Coronary artery (tissue), 2 donors: ENCODE measurements at regions not wholly inside any gene's neighbourhood (a gene's known extent, or its start where the extent isn't known, plus 50 kb on each side); places are given as distances from the start of the nearest gene placed in this dataset.

Experiments
- DNase-seq: peaks from one replicate; pipeline ENCODE4 v3.0.0-alpha.2; 2017; ENCODE audit warnings: low spot score
- H3K27ac ChIP-seq, 2 donors: fragments of 200-600 bp; sonication (generic); one replicate each; pipeline ENCODE4 v1.5.1; 2016 to 2019
- H3K4me3 ChIP-seq: fragments of 200-600 bp; sonication (generic); 2 replicates; pipeline ENCODE4 v1.5.1; 2016; ENCODE audit warnings: mild to moderate bottlenecking, moderate library complexity
- TF ChIP-seq, protein P1 (sequence below): fragments of 200-600 bp; sonication (generic); IDR thresholded peaks from one replicate; pipeline ENCODE4 v1.5.1; 2019; ENCODE audit warnings: antibody characterized with exemption

DNA sequence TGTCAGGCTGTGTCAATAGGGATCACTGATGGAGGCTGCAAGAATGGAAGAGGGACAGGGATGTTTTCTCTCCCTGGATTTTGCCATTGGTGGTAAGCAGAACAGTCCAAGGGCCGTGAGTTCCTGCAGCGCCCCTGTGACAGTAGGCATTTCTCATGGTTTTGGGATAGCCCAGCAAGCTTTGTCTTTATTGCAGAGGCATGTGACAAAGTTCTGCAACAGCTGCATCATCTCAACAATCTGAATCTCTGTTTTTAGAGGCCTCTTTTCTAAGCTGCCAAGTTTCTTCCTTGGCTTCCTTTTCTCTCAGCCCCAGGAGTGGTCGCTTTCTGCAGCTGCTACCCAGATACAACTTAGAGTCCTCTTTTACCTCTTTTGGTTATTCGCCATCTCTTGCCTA is 95.7 kb upstream of the TSHZ3 start:
- Histone ChIP-seq H3K4me3 (no peak overlapping the region), H3K27ac (no peak overlapping the region)
- DNase-seq = no peak

DNA sequence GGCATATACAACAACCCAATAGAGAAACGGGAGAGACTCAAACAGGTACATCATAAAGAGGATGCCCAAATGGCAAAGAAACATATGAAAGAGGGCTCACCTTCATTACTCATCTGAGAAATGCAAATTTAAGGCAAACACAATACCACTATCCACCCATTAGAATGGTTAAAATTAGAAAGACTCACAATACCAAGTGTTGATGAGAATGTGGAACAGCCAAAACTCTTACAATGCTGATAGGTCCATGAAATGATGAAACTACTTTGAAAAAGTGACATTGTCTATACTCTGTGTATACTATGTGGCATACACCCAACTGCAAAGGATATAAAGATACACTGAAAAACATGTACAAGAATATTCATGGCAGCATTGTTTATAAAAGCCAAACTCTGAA is 96.2 kb upstream of the TSHZ3 start:
- H3K4me3 ChIP-seq = no peak overlapping the region
- no peak for DNase-seq
- TF ChIP-seq, protein P1, sequence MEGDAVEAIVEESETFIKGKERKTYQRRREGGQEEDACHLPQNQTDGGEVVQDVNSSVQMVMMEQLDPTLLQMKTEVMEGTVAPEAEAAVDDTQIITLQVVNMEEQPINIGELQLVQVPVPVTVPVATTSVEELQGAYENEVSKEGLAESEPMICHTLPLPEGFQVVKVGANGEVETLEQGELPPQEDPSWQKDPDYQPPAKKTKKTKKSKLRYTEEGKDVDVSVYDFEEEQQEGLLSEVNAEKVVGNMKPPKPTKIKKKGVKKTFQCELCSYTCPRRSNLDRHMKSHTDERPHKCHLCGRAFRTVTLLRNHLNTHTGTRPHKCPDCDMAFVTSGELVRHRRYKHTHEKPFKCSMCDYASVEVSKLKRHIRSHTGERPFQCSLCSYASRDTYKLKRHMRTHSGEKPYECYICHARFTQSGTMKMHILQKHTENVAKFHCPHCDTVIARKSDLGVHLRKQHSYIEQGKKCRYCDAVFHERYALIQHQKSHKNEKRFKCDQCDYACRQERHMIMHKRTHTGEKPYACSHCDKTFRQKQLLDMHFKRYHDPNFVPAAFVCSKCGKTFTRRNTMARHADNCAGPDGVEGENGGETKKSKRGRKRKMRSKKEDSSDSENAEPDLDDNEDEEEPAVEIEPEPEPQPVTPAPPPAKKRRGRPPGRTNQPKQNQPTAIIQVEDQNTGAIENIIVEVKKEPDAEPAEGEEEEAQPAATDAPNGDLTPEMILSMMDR = no peak
- H3K27ac ChIP-seq = no peak overlapping the region

More for the DNA sequence above, 95.7 kb upstream of the TSHZ3 start:
- TF ChIP-seq, protein P1 = no peak

DNA sequence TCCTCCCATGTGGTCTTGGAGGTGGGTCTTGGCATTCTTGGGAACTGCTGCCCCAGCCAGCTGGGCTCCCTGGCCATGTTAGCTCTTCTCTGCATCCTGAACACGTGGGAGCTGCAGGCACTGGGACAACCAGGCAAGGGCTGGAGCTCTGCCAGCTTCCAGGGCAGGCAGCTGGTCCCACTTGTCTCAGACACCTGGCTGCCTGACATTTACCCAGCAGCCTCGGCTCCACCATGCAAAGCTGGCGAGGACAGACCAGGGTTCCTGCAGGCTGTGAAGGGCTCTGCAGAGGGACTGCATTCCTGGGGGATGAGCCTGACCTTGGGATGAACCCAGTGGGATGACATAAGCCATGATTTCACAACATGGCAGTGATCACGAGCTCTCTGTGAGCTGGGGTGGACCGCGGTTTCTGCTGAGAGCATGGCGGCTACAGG is 99.0 kb upstream of the TSHZ3 start:
- no peak overlapping the region for H3K4me3 ChIP-seq
- DNase-seq = no peak
- TF ChIP-seq, protein P1 = no peak
- peak overlapping the region in 1 of 2 donors; percentile 37 for H3K27ac ChIP-seq

DNA sequence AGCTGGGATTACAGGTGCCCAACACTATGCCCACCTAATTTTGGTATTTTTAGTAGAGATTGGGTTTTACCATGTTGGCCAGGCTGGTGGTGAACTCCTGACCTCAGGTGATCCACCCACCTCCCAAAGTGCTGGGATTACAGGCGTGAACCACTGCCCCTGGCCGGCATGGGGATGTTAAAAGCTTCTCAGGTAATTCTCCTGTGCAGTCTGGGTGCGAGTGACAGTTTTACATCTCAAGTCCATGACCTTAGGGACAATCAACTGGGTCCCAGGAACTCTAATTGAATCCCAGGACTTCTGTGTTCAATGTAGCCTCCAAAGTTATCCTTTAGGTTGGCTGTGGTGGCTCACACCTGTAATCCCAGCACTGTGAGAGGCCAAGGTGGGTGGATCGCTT is 100.1 kb upstream of the TSHZ3 start:
- Histone ChIP-seq H3K27ac (no peak overlapping the region), H3K4me3 (no peak overlapping the region)
- TF ChIP-seq, protein P1 = no peak
- no peak for DNase-seq

DNA sequence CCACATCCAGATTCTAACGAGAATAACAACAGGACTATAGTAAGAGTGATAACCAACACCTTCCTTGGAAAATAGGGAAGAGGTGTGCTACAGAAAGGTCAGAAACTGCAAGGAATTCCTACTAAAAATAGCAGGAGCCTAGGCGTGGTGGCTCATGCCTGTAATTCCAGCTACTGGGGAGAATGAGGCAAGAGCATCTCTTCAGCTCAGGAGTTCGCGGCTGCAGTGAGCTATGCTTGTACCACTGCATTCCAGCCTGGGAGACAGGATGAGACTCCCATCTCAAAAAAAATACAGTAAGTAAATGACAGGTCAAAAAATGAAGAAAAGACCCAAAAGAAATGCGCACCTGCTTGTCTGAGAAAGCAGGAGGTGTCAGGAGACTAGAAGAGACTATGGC is 101.5 kb upstream of the TSHZ3 start:
- TF ChIP-seq, protein P1 = no peak
- Histone ChIP-seq H3K27ac (no peak overlapping the region), H3K4me3 (no peak overlapping the region)
- no peak for DNase-seq

DNA sequence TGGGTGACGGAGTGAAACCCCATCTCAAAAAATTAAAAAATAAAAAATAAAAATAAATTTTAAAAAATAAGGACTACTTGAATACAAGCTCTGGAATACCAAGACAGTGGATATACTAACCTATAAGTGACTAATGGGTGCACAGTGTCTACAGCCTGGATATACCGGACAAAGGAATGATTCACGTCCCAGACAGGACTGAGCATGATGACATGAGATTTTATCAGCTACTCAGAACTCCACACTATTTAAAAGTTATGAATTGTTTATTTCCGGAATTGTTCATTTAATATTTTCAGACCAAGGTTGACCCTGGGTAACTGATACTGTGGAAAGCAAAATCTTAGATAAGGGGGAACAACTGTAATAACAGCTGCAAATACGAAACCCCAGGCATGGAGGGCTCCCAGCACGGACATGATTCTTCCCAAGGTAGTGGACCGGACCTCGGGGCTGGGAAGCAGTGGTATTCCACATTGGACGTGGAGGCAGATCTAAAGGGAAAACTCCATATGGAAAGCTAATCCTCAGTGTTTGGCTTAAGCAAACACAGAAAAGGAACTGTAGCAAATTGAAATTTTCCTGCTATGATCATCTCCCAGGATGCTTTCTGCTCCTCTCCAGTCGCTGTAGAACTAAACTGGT is 102.6 kb upstream of the TSHZ3 start:
- Histone ChIP-seq H3K27ac (no peak overlapping the region), H3K4me3 (no peak overlapping the region)

DNA sequence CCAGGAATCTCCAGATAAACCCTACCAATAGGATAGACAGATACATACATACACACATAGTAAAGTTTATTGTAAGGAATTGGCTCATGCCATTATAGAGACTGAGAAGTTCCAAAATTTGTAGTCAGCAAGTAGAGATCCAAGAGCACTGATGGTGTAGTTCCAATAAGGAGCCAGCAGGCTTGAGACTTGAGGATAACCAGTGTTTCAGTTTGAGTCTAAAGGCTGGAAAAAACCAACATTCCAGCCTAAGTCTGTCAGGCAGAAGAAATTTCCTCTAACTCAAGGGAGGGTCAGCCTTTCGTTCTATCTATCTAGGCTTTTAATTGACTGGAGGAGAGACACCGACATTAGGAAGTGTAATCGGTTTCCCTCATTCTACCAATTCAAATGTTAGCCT is 110.2 kb upstream of the TSHZ3 start:
- Histone ChIP-seq H3K4me3 (no peak overlapping the region), H3K27ac (no peak overlapping the region)
- TF ChIP-seq, protein P1 = no peak
- no peak for DNase-seq

More for the DNA sequence above, 102.6 kb upstream of the TSHZ3 start:
- TF ChIP-seq, protein P1 = no peak
- DNase-seq = no peak
